GM23338 (cell line): ENCODE measurements at regions not wholly inside any gene's neighbourhood (a gene's known extent, or its start where the extent isn't known, plus 50 kb on each side); places are given as distances from the start of the nearest gene placed in this dataset.

ENCODE experiments used
- ATAC-seq: fragments of 200-7000 bp; cut with Tn5 transposase; 3 replicates; pipeline ENCODE4 v1.9.1; 2020
- DNase-seq: peaks from one replicate; pipeline ENCODE4 v3.0.0-alpha.2; 2015; ENCODE audit warnings: low spot score
- H2AFZ ChIP-seq: fragments of 200-600 bp; sonication (generic); 2 replicates; pipeline ENCODE4 v1.8.0; 2016; ENCODE audit warnings: antibody characterized with exemption, mild to moderate bottlenecking, moderate library complexity
- H3F3A ChIP-seq: fragments of 200-600 bp; sonication (generic); replicated peaks from 2 replicates; pipeline ENCODE4 v1.8.0; 2017; ENCODE audit warnings: antibody characterized with exemption, mixed run types, low read depth
- H3K27ac ChIP-seq: fragments of 200-600 bp; sonication (generic); 2 replicates; pipeline ENCODE4 v1.6.1; 2016; ENCODE audit warnings: low read depth
- H3K27me3 ChIP-seq: fragments of 200-600 bp; sonication (generic); 2 replicates; pipeline ENCODE4 v1.8.0; 2016; ENCODE audit warnings: mild to moderate bottlenecking, mixed run types, moderate library complexity; ENCODE audit not compliant: insufficient read depth
- H3K36me3 ChIP-seq: fragments of 200-600 bp; sonication (generic); 2 replicates; pipeline ENCODE4 v1.8.0; 2016; ENCODE audit warnings: mild to moderate bottlenecking; ENCODE audit not compliant: insufficient read depth
- H3K4me1 ChIP-seq: fragments of 200-600 bp; sonication (generic); 2 replicates; pipeline ENCODE4 v1.8.0; 2016; ENCODE audit warnings: mild to moderate bottlenecking, moderate library complexity; ENCODE audit not compliant: insufficient read depth
- H3K4me2 ChIP-seq: fragments of 200-600 bp; sonication (generic); 2 replicates; pipeline ENCODE4 v1.7.1; 2017; ENCODE audit warnings: mixed run types
- H3K4me3 ChIP-seq: fragments of 200-600 bp; sonication (generic); 2 replicates; pipeline ENCODE4 v1.6.1; 2016; ENCODE audit warnings: mixed run types
- H3K79me2 ChIP-seq: fragments of 200-600 bp; sonication (generic); replicated peaks from 2 replicates; pipeline ENCODE4 v1.8.0; 2017; ENCODE audit warnings: mild to moderate bottlenecking; ENCODE audit not compliant: insufficient read depth
- H3K9me2 ChIP-seq: fragments of 200-600 bp; sonication (generic); 2 replicates; pipeline ENCODE4 v1.8.0; 2017; ENCODE audit not compliant: insufficient read depth
- H4K20me1 ChIP-seq: fragments of 200-600 bp; sonication (generic); replicated peaks from 2 replicates; pipeline ENCODE4 v1.8.0; 2017; ENCODE audit warnings: mild to moderate bottlenecking; ENCODE audit not compliant: insufficient read depth
- H3K27ac Mint-ChIP-seq: 2 replicates; pipeline ENCODE4 v1.8.0; 2020; ENCODE audit warnings: inconsistent platforms, mild to moderate bottlenecking, moderate library complexity, mixed read lengths
- H3K27me3 Mint-ChIP-seq: 3 replicates; pipeline ENCODE4 v1.8.0; 2022; ENCODE audit warnings: low read depth, mild to moderate bottlenecking, moderate library complexity, mixed read lengths, inconsistent platforms; ENCODE audit not compliant: insufficient read depth, poor library complexity
- H3K36me3 Mint-ChIP-seq: 3 replicates; pipeline ENCODE4 v1.8.0; 2021; ENCODE audit warnings: low read depth, mild to moderate bottlenecking, inconsistent platforms, moderate library complexity, mixed read lengths
- H3K4me1 Mint-ChIP-seq: 3 replicates; pipeline ENCODE4 v1.8.0; 2020; ENCODE audit warnings: mild to moderate bottlenecking, inconsistent platforms, mixed read lengths
- H3K4me3 Mint-ChIP-seq: 3 replicates; pipeline ENCODE4 v1.8.0; 2021; ENCODE audit warnings: moderate library complexity, mild to moderate bottlenecking, inconsistent platforms, mixed read lengths
- H3K9me3 Mint-ChIP-seq: 3 replicates; pipeline ENCODE4 v1.8.0; 2020; ENCODE audit warnings: moderate library complexity, mild to moderate bottlenecking, inconsistent platforms, mixed read lengths
- CREB1 ChIP-seq: fragments of 250-450 bp; sonication (Bioruptor Pico); IDR thresholded peaks from 2 replicates; pipeline ENCODE4 v1.5.0; 2020; ENCODE audit warnings: low read depth, mild to moderate bottlenecking, moderate library complexity
- CTCF ChIP-seq, 2 experiments: fragments of 200-600 bp in 1 of 2; sonication (generic) in 1 of 2; conservative IDR thresholded peaks; 2 replicates each; pipeline versions ENCODE4 v1.5.1 to v1.6.1; 2016 to 2017; ENCODE audit warnings: antibody characterized with exemption in 2 of 2, low read depth in 2 of 2, mild to moderate bottlenecking in 2 of 2, moderate library complexity in 1 of 2
- ETS1 ChIP-seq: IDR thresholded peaks from 2 replicates; pipeline ENCODE4 v1.6.1; 2016; ENCODE audit warnings: antibody characterized with exemption
- EZH2 ChIP-seq: fragments of 200-600 bp; sonication (generic); IDR thresholded peaks from one replicate; pipeline ENCODE4 v1.8.0; 2017; ENCODE audit warnings: antibody characterized with exemption, mild to moderate bottlenecking, low read depth; ENCODE audit not compliant: unreplicated experiment
- EZH2phosphoT487 ChIP-seq: fragments of 200-600 bp; sonication (generic); IDR thresholded peaks from one replicate; pipeline ENCODE4 v1.8.1; 2018; ENCODE audit warnings: antibody characterized with exemption; ENCODE audit not compliant: unreplicated experiment
- JUNB ChIP-seq: IDR thresholded peaks from one replicate; pipeline ENCODE4 v1.6.1; 2016; ENCODE audit warnings: antibody characterized with exemption; ENCODE audit not compliant: unreplicated experiment
- NANOG ChIP-seq: IDR thresholded peaks from 2 replicates; pipeline ENCODE4 v1.6.1; 2016; ENCODE audit warnings: antibody characterized with exemption, borderline replicate concordance
- POLR2AphosphoS5 ChIP-seq: IDR thresholded peaks from 2 replicates; pipeline ENCODE4 v1.6.1; 2016; ENCODE audit warnings: antibody characterized with exemption, low read depth
- REST ChIP-seq: IDR thresholded peaks from one replicate; pipeline ENCODE4 v1.6.1; 2018; ENCODE audit warnings: antibody characterized with exemption; ENCODE audit not compliant: unreplicated experiment
- STAT1 ChIP-seq: IDR thresholded peaks from one replicate; pipeline ENCODE4 v1.6.1; 2016; ENCODE audit warnings: antibody characterized with exemption; ENCODE audit not compliant: unreplicated experiment
- ZNF114 ChIP-seq: fragments of 250-450 bp; sonication (Bioruptor Pico); IDR thresholded peaks from 2 replicates; pipeline ENCODE4 v1.5.0; 2020; ENCODE audit warnings: mild to moderate bottlenecking, moderate library complexity
- ZNF331 ChIP-seq: fragments of 250-450 bp; sonication (Bioruptor Pico); IDR thresholded peaks from 2 replicates; pipeline ENCODE4 v1.5.0; 2020; ENCODE audit warnings: low read depth, mild to moderate bottlenecking, moderate library complexity

GRCh38 chr13:106768991-106769390, 201.1 kb upstream of the ARGLU1 start:
- H2AFZ ChIP-seq = no peak overlapping the region
- no peaks in the 10 kb centered on the region for H3K27me3 Mint-ChIP-seq

GRCh38 chr13:106762708-106763107, 194.8 kb upstream of the ARGLU1 start:
- Histone ChIP-seq H3K9me2 (no peaks in the 10 kb centered on the region), H3K4me3 (no peak overlapping the region), H3K4me2 (no peak overlapping the region), H3K27me3 (no peaks in the 10 kb centered on the region), H3K36me3 (peaks cover 8% of the 10 kb centered on the region), H3F3A (no peaks in the 10 kb centered on the region), H2AFZ (no peak overlapping the region), H3K79me2 (no peaks in the 10 kb centered on the region), H3K27ac (no peak overlapping the region), H3K4me1 (no peaks in the 10 kb centered on the region), H4K20me1 (no peaks in the 10 kb centered on the region)
- H3K27me3 Mint-ChIP-seq = no peaks in the 10 kb centered on the region
- DNase-seq (no peak), ATAC-seq (no peak)
- no peak overlapping the region for H3K27ac Mint-ChIP-seq
- H3K4me3 Mint-ChIP-seq = no peak overlapping the region
- H3K36me3 Mint-ChIP-seq = peaks cover 4% of the 10 kb centered on the region; the same call in 2 of the 3 replicates
- H3K9me3 Mint-ChIP-seq = peaks cover 5% of the 10 kb centered on the region
- peaks cover 3% of the 10 kb centered on the region; the same call in 1 of the 3 replicates for H3K4me1 Mint-ChIP-seq
- no peak for TF ChIP-seq CTCF (conservative IDR thresholded peaks at IDR 0.05; ENCODE audit: low read depth in 2 of 2)
- no peak for TF ChIP-seq EZH2phosphoT487
- no peak for TF ChIP-seq EZH2
- no peak for TF ChIP-seq ZNF331 (CRISPR knock-in tag)
- TF ChIP-seq STAT1 = no peak
- TF ChIP-seq ETS1 = no peak

More at GRCh38 chr13:106768991-106769390, 201.1 kb upstream of the ARGLU1 start:
- DNase-seq (no peak), ATAC-seq (no peak)
- peaks cover 16% of the 10 kb centered on the region for H3K9me3 Mint-ChIP-seq
- no peaks in the 10 kb centered on the region for H3K79me2 ChIP-seq
- H3K4me3 Mint-ChIP-seq = no peak overlapping the region
- peaks cover 15% of the 10 kb centered on the region for H3K9me2 ChIP-seq
- peaks cover 8% of the 10 kb centered on the region for H3K36me3 ChIP-seq
- no peaks in the 10 kb centered on the region for H3K4me1 Mint-ChIP-seq
- H3K27me3 ChIP-seq = no peaks in the 10 kb centered on the region
- H3F3A ChIP-seq = no peaks in the 10 kb centered on the region
- no peak overlapping the region for H3K27ac ChIP-seq
- no peak overlapping the region for H3K4me3 ChIP-seq
- peaks cover 13% of the 10 kb centered on the region; the same call in 2 of the 3 replicates for H3K36me3 Mint-ChIP-seq
- no peak overlapping the region for H3K4me2 ChIP-seq
- no peak overlapping the region for H3K27ac Mint-ChIP-seq
- H3K4me1 ChIP-seq = 0 out of 2 replicates have a peak, but pooled peaks cover 4% of the 10 kb centered on the region
- TF ChIP-seq ZNF114 (CRISPR knock-in tag) = no peak
- TF ChIP-seq POLR2AphosphoS5 = no peak
- no peak for TF ChIP-seq CREB1 (CRISPR knock-in tag)
- no peak for TF ChIP-seq ETS1
- no peak for TF ChIP-seq REST
- no peak for TF ChIP-seq EZH2phosphoT487
- TF ChIP-seq ZNF331 (CRISPR knock-in tag) = no peak
- TF ChIP-seq JUNB = no peak
- no peak for TF ChIP-seq NANOG
- H4K20me1 ChIP-seq = no peaks in the 10 kb centered on the region
